HEK293T (cell line): ENCODE measurements at regions not wholly inside any gene's neighbourhood (a gene's known extent, or its start where the extent isn't known, plus 50 kb on each side); places are given as distances from the start of the nearest gene placed in this dataset.

Experiments
- ARNT ChIP-seq: fragments of 450-650 bp; IDR thresholded peaks from 2 replicates; pipeline ENCODE4 v1.6.1; 2017; ENCODE audit warnings: mild to moderate bottlenecking
- BHLHE40 ChIP-seq: fragments of 450-650 bp; IDR thresholded peaks from 2 replicates; pipeline ENCODE4 v1.6.1; 2016; ENCODE audit warnings: mild to moderate bottlenecking, moderate library complexity, borderline replicate concordance
- ELF4 ChIP-seq: fragments of 450-650 bp; IDR thresholded peaks from 2 replicates; pipeline ENCODE4 v1.6.1; 2017; ENCODE audit warnings: antibody characterized with exemption
- FOXA1 ChIP-seq: fragments of 450-650 bp; IDR thresholded peaks from 2 replicates; pipeline ENCODE4 v1.6.1; 2016; ENCODE audit warnings: mild to moderate bottlenecking
- FOXK2 ChIP-seq: fragments of 450-650 bp; IDR thresholded peaks from 2 replicates; pipeline ENCODE4 v1.6.1; 2016; ENCODE audit warnings: mild to moderate bottlenecking
- HDGF ChIP-seq: fragments of 450-650 bp; IDR thresholded peaks from 2 replicates; pipeline ENCODE4 v1.6.1; 2017; ENCODE audit warnings: antibody characterized with exemption, borderline replicate concordance
- SP1 ChIP-seq: fragments of 450-650 bp; IDR thresholded peaks from 2 replicates; pipeline ENCODE4 v1.6.1; 2017
- TARDBP ChIP-seq: fragments of 450-650 bp; IDR thresholded peaks from 2 replicates; pipeline ENCODE4 v1.6.1; 2016
- ZNF384 ChIP-seq: fragments of 450-650 bp; IDR thresholded peaks from 2 replicates; pipeline ENCODE4 v1.6.1; 2016
- TF ChIP-seq, protein P1 (sequence below): fragments of 450-650 bp; IDR thresholded peaks from 2 replicates; pipeline ENCODE4 v1.6.1; 2016

DNA sequence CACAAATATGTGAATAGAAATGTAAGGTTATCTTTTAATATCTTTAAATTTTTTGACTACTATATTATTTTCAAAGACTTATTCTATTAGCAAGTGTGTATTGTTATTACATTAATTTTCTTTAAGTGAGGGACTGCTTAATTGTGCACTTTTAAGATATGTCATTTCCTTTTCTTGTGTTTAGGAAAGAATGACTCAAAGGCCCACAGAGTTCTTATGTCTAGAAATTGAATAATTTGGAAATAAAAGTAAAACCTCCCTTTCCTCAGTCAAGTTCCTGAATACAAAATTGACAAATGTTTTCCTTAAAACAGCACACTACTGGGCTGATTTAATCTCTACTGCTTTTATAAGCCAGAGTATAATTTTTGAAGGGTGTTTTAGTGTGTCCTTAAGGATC lies 169.7 kb downstream of the TMEM47 start:
- TF ChIP-seq HDGF (no peak), FOXA1 (no peak), ELF4 (no peak), BHLHE40 (no peak), SP1 (no peak), ZNF384 (no peak), FOXK2 (no peak), ARNT (no peak), TARDBP (no peak)
- TF ChIP-seq, protein P1, sequence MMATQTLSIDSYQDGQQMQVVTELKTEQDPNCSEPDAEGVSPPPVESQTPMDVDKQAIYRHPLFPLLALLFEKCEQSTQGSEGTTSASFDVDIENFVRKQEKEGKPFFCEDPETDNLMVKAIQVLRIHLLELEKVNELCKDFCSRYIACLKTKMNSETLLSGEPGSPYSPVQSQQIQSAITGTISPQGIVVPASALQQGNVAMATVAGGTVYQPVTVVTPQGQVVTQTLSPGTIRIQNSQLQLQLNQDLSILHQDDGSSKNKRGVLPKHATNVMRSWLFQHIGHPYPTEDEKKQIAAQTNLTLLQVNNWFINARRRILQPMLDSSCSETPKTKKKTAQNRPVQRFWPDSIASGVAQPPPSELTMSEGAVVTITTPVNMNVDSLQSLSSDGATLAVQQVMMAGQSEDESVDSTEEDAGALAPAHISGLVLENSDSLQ: no peak
